NT2/D1 (cell line): ENCODE measurements at regions not wholly inside any gene's neighbourhood (a gene's known extent, or its start where the extent isn't known, plus 50 kb on each side); places are given as distances from the start of the nearest gene placed in this dataset.

Source experiments
- DNase-seq: peaks from one replicate; pipeline ENCODE4 v3.0.0-alpha.2; 2011; ENCODE audit warnings: low read depth, low spot score
- H3K27me3 ChIP-seq: 2 replicates; pipeline ENCODE4 v1.6.0; 2011; ENCODE audit warnings: mild to moderate bottlenecking; ENCODE audit not compliant: insufficient read length, insufficient read depth
- H3K36me3 ChIP-seq: 2 replicates; pipeline ENCODE4 v1.6.1; 2011; ENCODE audit warnings: mild to moderate bottlenecking, low read length, mixed read lengths; ENCODE audit not compliant: insufficient read depth, insufficient read length
- H3K4me1 ChIP-seq: 2 replicates; pipeline ENCODE4 v1.5.1; 2011; ENCODE audit not compliant: insufficient read depth, insufficient read length
- H3K4me3 ChIP-seq: 2 replicates; pipeline ENCODE4 v1.5.1; 2011; ENCODE audit warnings: low read depth; ENCODE audit not compliant: insufficient read length
- H3K9ac ChIP-seq: 2 replicates; pipeline ENCODE4 v1.6.0; 2011; ENCODE audit warnings: low read depth; ENCODE audit not compliant: insufficient read length
- H3K9me3 ChIP-seq: 2 replicates; pipeline ENCODE4 v1.5.1; 2011; ENCODE audit warnings: mild to moderate bottlenecking, low read length; ENCODE audit not compliant: insufficient read depth
- SUZ12 ChIP-seq: IDR thresholded peaks from 2 replicates; pipeline ENCODE4 v1.6.1; 2011; ENCODE audit not compliant: insufficient read length, insufficient read depth; ENCODE audit errors: extremely low read depth
- YY1 ChIP-seq: IDR thresholded peaks from 2 replicates; pipeline ENCODE4 v1.6.1; 2011; ENCODE audit not compliant: insufficient read length, insufficient read depth
- ZNF274 ChIP-seq: IDR thresholded peaks from 2 replicates; pipeline ENCODE4 v1.6.1; 2011; ENCODE audit warnings: mild to moderate bottlenecking, low read depth, low read length

DNA sequence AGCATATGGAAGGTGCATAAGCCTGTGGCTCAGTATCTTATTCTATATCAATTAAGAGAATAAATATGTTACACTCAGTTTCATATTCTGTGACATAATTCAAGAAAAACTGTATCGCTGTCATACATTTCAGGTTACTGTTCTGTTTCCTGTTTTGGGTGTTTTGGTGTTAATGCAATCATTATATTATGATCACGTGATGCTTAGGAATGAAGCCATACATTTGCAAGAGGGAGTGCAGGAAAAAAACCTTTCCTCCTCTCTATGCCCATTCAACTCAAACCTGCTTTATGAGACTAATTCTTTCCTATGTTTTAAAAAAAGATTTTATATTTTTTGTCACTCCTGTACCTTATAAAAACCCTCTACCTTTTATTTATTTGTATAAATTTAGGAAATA, 120.8 kb upstream of the DDX18 start:
- Histone ChIP-seq H3K9ac (no peak overlapping the region), H3K36me3 (no peaks in the 10 kb centered on the region), H3K27me3 (no peaks in the 10 kb centered on the region), H3K9me3 (no peaks in the 10 kb centered on the region), H3K4me3 (no peak overlapping the region), H3K4me1 (no peaks in the 10 kb centered on the region)
- no peak for TF ChIP-seq ZNF274
- no peak for DNase-seq

DNA sequence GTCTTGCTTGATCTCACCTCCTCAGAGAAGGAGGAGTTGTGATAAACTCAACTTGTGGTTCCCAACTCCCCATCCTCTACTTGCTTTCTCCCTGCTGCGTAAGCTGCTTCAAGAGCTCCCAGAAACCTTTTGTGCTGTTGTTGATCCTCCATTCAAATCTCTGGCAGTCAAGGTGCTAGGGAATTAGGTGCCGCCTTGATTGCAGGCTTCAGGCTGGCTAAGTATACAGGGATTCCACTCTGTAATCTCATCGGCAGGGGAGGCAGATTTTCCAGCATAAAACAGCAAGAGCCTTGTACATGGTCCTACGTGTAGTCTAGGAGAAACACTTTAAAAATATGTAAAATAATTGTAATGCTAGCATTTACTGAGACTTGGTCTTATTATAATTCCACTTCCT, 116.2 kb upstream of the DDX18 start:
- Histone ChIP-seq H3K9ac (no peak overlapping the region), H3K27me3 (no peaks in the 10 kb centered on the region), H3K4me1 (no peaks in the 10 kb centered on the region), H3K4me3 (no peak overlapping the region), H3K36me3 (no peaks in the 10 kb centered on the region), H3K9me3 (no peaks in the 10 kb centered on the region)
- DNase-seq, result no peak
- TF ChIP-seq ZNF274 (no peak), YY1 (no peak), SUZ12 (no peak)

DNA sequence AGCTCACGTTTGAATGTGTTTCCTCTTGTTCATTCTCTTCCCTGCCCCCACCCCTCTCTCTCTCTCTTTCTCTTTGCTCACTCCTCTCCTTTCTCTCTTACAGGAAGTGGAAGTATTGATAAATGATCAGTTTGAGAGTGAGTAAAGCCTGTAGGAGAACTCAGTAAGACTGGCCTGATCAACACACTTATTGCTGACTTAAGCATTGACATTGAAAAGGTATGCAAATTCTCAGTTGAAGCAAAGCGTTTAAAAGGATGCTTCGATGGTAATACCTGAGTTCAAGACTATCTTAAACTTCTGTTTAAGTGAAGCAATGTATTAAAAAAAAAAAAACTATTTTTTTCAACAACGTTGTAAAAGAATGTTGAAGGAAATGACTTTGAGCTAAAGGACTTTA, 115.7 kb upstream of the DDX18 start:
- H3K27me3 ChIP-seq, result no peaks in the 10 kb centered on the region
- H3K9me3 ChIP-seq, result no peaks in the 10 kb centered on the region
- no peak for DNase-seq
- TF ChIP-seq SUZ12, result no peak
- TF ChIP-seq YY1, result no peak
- no peak for TF ChIP-seq ZNF274
- no peak overlapping the region for H3K4me3 ChIP-seq
- H3K4me1 ChIP-seq, result no peaks in the 10 kb centered on the region
- H3K9ac ChIP-seq, result no peak overlapping the region
- no peaks in the 10 kb centered on the region for H3K36me3 ChIP-seq

DNA sequence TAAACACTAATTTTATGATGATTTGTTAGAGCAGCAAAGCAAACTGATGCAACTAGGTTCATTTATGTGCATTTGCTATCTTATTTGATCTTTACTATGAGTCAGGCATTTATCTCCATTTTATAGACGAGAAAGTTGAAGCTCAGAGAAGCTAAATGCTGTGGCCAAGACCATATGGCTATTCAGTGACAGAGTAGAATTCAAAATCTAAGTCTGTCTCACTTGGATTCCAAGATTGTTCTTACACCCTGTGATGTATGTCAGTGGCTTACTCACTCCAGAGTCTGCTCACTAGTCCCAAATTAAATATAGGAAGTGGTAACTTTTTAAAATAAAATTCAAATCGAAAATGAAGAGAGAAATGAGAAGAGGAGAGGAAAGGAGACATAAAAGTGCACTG, 114.0 kb upstream of the DDX18 start:
- DNase-seq, result no peak
- Histone ChIP-seq H3K27me3 (no peaks in the 10 kb centered on the region), H3K9me3 (0 out of 2 replicates have a peak, but pooled peaks cover 5% of the 10 kb centered on the region), H3K4me3 (no peak overlapping the region), H3K36me3 (no peaks in the 10 kb centered on the region), H3K9ac (no peak overlapping the region), H3K4me1 (no peaks in the 10 kb centered on the region)
- TF ChIP-seq ZNF274, result no peak

DNA sequence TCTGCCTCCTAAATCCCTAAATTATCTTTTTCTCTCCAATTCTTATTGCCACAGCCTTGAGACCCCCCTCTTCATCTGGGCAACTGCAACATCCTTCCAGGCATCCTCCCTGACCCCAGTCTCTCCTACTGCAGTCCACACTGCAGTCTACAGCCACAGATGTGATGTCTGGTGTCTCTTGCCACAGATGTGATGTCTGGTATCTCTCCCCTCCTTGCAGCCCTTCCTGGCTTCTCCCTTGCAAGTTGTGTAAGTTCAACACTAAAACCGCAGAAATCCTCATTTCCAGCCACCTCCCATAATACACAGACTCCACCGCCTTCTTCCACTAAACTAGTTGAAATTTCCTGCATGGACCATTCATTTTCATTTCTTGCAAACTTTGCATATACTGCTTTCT, 113.1 kb upstream of the DDX18 start:
- no peaks in the 10 kb centered on the region for H3K4me1 ChIP-seq
- DNase-seq, result no peak
- H3K27me3 ChIP-seq, result no peaks in the 10 kb centered on the region
- TF ChIP-seq SUZ12 (no peak), ZNF274 (no peak), YY1 (no peak)
- no peaks in the 10 kb centered on the region for H3K36me3 ChIP-seq
- 0 out of 2 replicates have a peak, but pooled peaks cover 5% of the 10 kb centered on the region for H3K9me3 ChIP-seq
- no peak overlapping the region for H3K4me3 ChIP-seq
- H3K9ac ChIP-seq, result no peak overlapping the region

DNA sequence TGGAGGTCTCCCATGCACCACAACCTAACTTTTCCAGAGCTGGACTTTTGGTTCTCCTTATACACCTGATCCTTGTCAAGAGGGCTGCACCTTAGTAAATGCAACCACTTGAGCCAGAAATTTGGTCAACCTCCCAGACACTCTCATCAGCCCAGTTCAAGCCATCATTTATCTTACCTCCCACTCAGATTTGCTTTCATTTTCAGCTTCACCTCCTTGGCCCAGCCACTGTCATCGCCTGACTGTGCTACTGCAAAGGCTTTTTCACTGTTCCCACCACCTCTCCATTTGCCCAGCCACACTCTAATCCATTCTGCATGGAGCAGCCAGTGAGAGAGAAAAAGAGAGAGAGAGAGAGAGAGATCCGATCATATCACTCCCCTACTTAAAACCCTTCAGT, 112.4 kb upstream of the DDX18 start:
- Histone ChIP-seq H3K27me3 (no peaks in the 10 kb centered on the region), H3K4me3 (no peak overlapping the region), H3K9me3 (0 out of 2 replicates have a peak, but pooled peaks cover 5% of the 10 kb centered on the region), H3K4me1 (no peaks in the 10 kb centered on the region), H3K9ac (no peak overlapping the region), H3K36me3 (no peaks in the 10 kb centered on the region)
- no peak for DNase-seq
- no peak for TF ChIP-seq ZNF274

DNA sequence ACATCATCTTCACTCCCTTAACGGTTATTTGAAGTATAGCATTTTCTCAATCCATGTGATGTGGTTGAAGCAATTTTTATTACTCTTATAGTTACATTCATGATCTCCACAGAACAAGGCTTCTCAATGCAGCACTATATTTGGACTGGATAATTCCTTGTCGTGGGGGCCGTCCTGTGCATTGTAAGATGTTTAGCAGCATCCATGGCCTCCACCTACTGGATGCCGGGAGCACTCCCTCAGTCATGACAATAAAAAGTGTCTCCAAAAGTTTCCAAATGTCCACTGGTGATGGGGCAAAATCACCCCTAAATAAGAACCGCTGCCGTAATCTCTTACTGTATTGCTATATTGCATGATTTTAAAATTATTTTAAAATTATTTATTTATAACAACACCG, 110.6 kb upstream of the DDX18 start:
- H3K4me3 ChIP-seq, result no peak overlapping the region
- H3K27me3 ChIP-seq, result no peaks in the 10 kb centered on the region
- no peak for DNase-seq

DNA sequence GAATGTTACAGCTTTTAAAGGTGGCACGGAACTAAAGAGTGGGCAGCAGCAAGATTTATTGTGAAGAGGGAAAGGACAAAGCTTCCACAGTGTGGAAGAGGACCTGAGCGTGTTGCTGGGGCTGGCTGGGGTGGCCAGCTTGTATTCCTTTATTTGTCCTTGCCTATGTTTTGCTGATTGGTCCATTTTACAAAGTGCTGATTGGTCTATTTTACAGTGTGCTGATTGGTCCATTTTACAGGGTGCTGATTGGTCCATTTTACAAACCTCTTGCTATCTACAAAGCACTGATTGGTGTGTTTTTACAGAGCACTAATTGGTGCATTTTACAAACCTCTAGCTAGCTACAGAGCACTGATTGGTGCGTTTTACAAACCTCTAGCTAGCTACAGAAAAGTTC, 109.7 kb upstream of the DDX18 start:
- H3K27me3 ChIP-seq, result no peaks in the 10 kb centered on the region
- H3K36me3 ChIP-seq, result no peaks in the 10 kb centered on the region
- no peak for DNase-seq
- H3K4me3 ChIP-seq, result no peak overlapping the region
- TF ChIP-seq SUZ12 (no peak), YY1 (no peak), ZNF274 (no peak)
- H3K9ac ChIP-seq, result no peak overlapping the region
- no peaks in the 10 kb centered on the region for H3K4me1 ChIP-seq
- H3K9me3 ChIP-seq, result 0 out of 2 replicates have a peak, but pooled peaks cover 5% of the 10 kb centered on the region

More for the DNA sequence above, 110.6 kb upstream of the DDX18 start:
- Histone ChIP-seq H3K9ac (no peak overlapping the region), H3K9me3 (0 out of 2 replicates have a peak, but pooled peaks cover 5% of the 10 kb centered on the region), H3K4me1 (no peaks in the 10 kb centered on the region), H3K36me3 (no peaks in the 10 kb centered on the region)
- no peak for TF ChIP-seq YY1
- no peak for TF ChIP-seq SUZ12
- no peak for TF ChIP-seq ZNF274
